K562 (cell line): ENCODE measurements at regions not wholly inside any gene's neighbourhood (a gene's known extent, or its start where the extent isn't known, plus 50 kb on each side); places are given as distances from the start of the nearest gene placed in this dataset.
A peak's percentile ranks its signal among the peaks of the same experiment; 100 is the strongest.

Experiments
- ARHGAP35 ChIP-seq: fragments of 450-650 bp; IDR thresholded peaks from 2 replicates; pipeline ENCODE4 v1.6.1; 2018; ENCODE audit not compliant: partially characterized antibody
- ATF7 ChIP-seq: fragments of 450-650 bp; IDR thresholded peaks from 2 replicates; pipeline ENCODE4 v1.7.1; 2014; ENCODE audit warnings: mild to moderate bottlenecking, moderate library complexity
- EZH2 ChIP-seq: IDR thresholded peaks from 2 replicates; pipeline ENCODE4 v1.6.1; 2012; ENCODE audit warnings: low read depth, mild to moderate bottlenecking, inconsistent platforms, low read length, borderline replicate concordance
- FOXA3 ChIP-seq, 2 experiments: fragments of 450-650 bp in 1 of 2; sonication (generic) in 1 of 2; formaldehyde crosslinking; IDR thresholded peaks in 1 of 2; conservative IDR thresholded peaks in 1 of 2; 2 replicates each; pipeline versions ENCODE4 v1.4.0 to v1.8.0; 2020 to 2022; ENCODE audit warnings: mild to moderate bottlenecking in 2 of 2, missing genetic modification reagents in 1 of 2
- FOXM1 ChIP-seq, 2 experiments: fragments of 450-650 bp in 1 of 2; sonication (generic) in 1 of 2; formaldehyde crosslinking in 1 of 2; IDR thresholded peaks; 2 replicates each; pipeline versions ENCODE4 v1.6.1 to v1.9.0; 2017 to 2022; ENCODE audit warnings: low read depth in 2 of 2, mild to moderate bottlenecking in 2 of 2, missing genetic modification reagents in 1 of 2, moderate library complexity in 1 of 2
- GATAD2B ChIP-seq: fragments of 450-650 bp; IDR thresholded peaks from 2 replicates; pipeline ENCODE4 v1.6.1; 2017; ENCODE audit warnings: mild to moderate bottlenecking, borderline replicate concordance
- HEY1 ChIP-seq: fragments of 250-450 bp; sonication (Bioruptor Pico); IDR thresholded peaks from 2 replicates; pipeline ENCODE4 v1.5.0; 2020; ENCODE audit warnings: mild to moderate bottlenecking, moderate library complexity, borderline replicate concordance
- IRF1 ChIP-seq: sonication (generic); formaldehyde crosslinking; IDR thresholded peaks from 2 replicates; pipeline ENCODE4 v1.8.0; 2022; ENCODE audit warnings: missing genetic modification reagents, mild to moderate bottlenecking, borderline replicate concordance
- KAT2B ChIP-seq: IDR thresholded peaks from one replicate; pipeline ENCODE4 v1.6.1; 2012; ENCODE audit warnings: low read depth, mild to moderate bottlenecking, control low read depth, inconsistent platforms, low read length, moderate library complexity
- MIER1 ChIP-seq: fragments of 450-650 bp; IDR thresholded peaks from 2 replicates; pipeline ENCODE4 v1.6.1; 2016; ENCODE audit warnings: antibody characterized with exemption, mild to moderate bottlenecking, low read depth
- MYC ChIP-seq, 2 experiments: fragments of 250-450 bp in 1 of 2; sonication (Bioruptor Pico) in 1 of 2; IDR thresholded peaks; 2 replicates each; pipeline versions ENCODE4 v1.5.1 to v1.6.1; 2012 to 2021; ENCODE audit warnings: low read depth in 2 of 2, borderline replicate concordance in 1 of 2, improper control_type of control experiment in 1 of 2, low read length in 1 of 2, mild to moderate bottlenecking in 1 of 2, moderate library complexity in 1 of 2
- NR2C1 ChIP-seq, 2 experiments: fragments of 450-650 bp; IDR thresholded peaks; 2 replicates each; pipeline ENCODE4 v1.6.1; 2017; ENCODE audit warnings: mild to moderate bottlenecking in 2 of 2, antibody characterized with exemption in 1 of 2, inconsistent platforms in 1 of 2, missing compliant biosample characterization in 1 of 2, missing genetic modification characterization in 1 of 2
- RBM22 ChIP-seq: fragments of 200-400 bp; formaldehyde crosslinking; IDR thresholded peaks from 2 replicates; pipeline ENCODE4 v1.6.1; 2018; ENCODE audit warnings: low read length, low read depth; ENCODE audit not compliant: poor library complexity, severe bottlenecking
- SAFB2 ChIP-seq: fragments of 200-400 bp; formaldehyde crosslinking; IDR thresholded peaks from 2 replicates; pipeline ENCODE4 v1.6.1; 2018; ENCODE audit warnings: borderline replicate concordance, low read length, low read depth, moderate library complexity; ENCODE audit not compliant: severe bottlenecking
- SETDB1 ChIP-seq: IDR thresholded peaks from one replicate; pipeline ENCODE4 v1.6.1; 2012; ENCODE audit warnings: low read length, control low read depth, inconsistent platforms
- SRF ChIP-seq, 2 experiments: fragments of 250-450, 450-650 bp in 1 of 2; sonication (Bioruptor Pico) in 1 of 2; sonication (generic) in 1 of 2; formaldehyde crosslinking; IDR thresholded peaks; 2 replicates each; pipeline versions ENCODE4 v1.5.0 to v1.5.1; 2020 to 2022; ENCODE audit warnings: mild to moderate bottlenecking in 1 of 2, missing genetic modification reagents in 1 of 2
- SRSF3 ChIP-seq: fragments of 200-400 bp; formaldehyde crosslinking; IDR thresholded peaks from 2 replicates; pipeline ENCODE4 v1.6.1; 2016; ENCODE audit warnings: mild to moderate bottlenecking, low read length, moderate library complexity; ENCODE audit not compliant: insufficient read depth
- TEAD4 ChIP-seq, 2 experiments: sonication (generic) in 1 of 2; formaldehyde crosslinking in 1 of 2; IDR thresholded peaks; 2 replicates each; pipeline versions ENCODE4 v1.6.1 to v1.8.0; 2012 to 2022; ENCODE audit warnings: borderline replicate concordance in 1 of 2, inconsistent platforms in 1 of 2, low read length in 1 of 2, mild to moderate bottlenecking in 1 of 2, missing genetic modification reagents in 1 of 2
- ZBED1 ChIP-seq: IDR thresholded peaks from 2 replicates; pipeline ENCODE4 v1.6.1; 2014
- ZC3H4 ChIP-seq: sonication (generic); formaldehyde crosslinking; IDR thresholded peaks from 2 replicates; pipeline ENCODE4 v1.9.0; 2021; ENCODE audit warnings: missing genetic modification reagents, borderline replicate concordance
- ZNF347 ChIP-seq: fragments of 450-650 bp; formaldehyde crosslinking; IDR thresholded peaks from 2 replicates; pipeline ENCODE4 v1.4.0; 2020; ENCODE audit warnings: low read depth, mild to moderate bottlenecking, moderate library complexity
- ZNF584 ChIP-seq: fragments of 200-800 bp; sonication (Bioruptor generic); IDR thresholded peaks from 2 replicates; pipeline ENCODE4 v1.6.1; 2016; ENCODE audit warnings: low read depth, mild to moderate bottlenecking, missing genetic modification characterization, missing compliant biosample characterization
- ZNF717 ChIP-seq: fragments of 250-450 bp; sonication (Bioruptor Pico); IDR thresholded peaks from 2 replicates; pipeline ENCODE4 v1.5.0; 2021

- TF ChIP-seq IRF1 (no peak), KAT2B (no peak), ZNF717 (CRISPR knock-in tag) (no peak), SAFB2 (no peak), MIER1 (no peak), TEAD4 (IDR thresholded peaks at IDR 0.05; ENCODE audit: low read length) (peak; percentile 78), TEAD4 (CRISPR knock-in tag; IDR thresholded peaks at IDR 0.05; ENCODE audit: borderline replicate concordance) (peak; percentile 91), NR2C1 (IDR thresholded peaks at IDR 0.05) (peak; percentile 48; the same call in 1 of the 2 replicates), NR2C1 (tag; IDR thresholded peaks at IDR 0.05) (no peak; the same call in 1 of the 2 replicates), FOXA3 (CRISPR knock-in tag; conservative IDR thresholded peaks at IDR 0.05 in 1 of 2, IDR thresholded peaks at IDR 0.05 in 1 of 2) (no peak), SETDB1 (no peak), RBM22 (peak; percentile 44), ZBED1 (no peak), MYC (IDR thresholded peaks at IDR 0.05; ENCODE audit: low read depth, low read length) (peak; percentile 96), MYC (CRISPR knock-in tag; IDR thresholded peaks at IDR 0.05; ENCODE audit: borderline replicate concordance, low read depth) (no peak), ZNF347 (CRISPR knock-in tag) (no peak), GATAD2B (peak; percentile 93), ATF7 (peak; percentile 96), ARHGAP35 (no peak), SRF (CRISPR knock-in tag; IDR thresholded peaks at IDR 0.05) (0 out of 4 replicates have a peak, but pooled peaks of 1 of the 2 experiments have one; percentile 26), EZH2 (no peak), ZNF584 (CRISPR knock-in tag) (no peak), FOXM1 (IDR thresholded peaks at IDR 0.05; ENCODE audit: low read depth) (no peak), FOXM1 (CRISPR knock-in tag; IDR thresholded peaks at IDR 0.05; ENCODE audit: low read depth) (peak; percentile 80; the same call in 1 of the 2 replicates), SRSF3 (0 out of 2 replicates have a peak, but pooled peaks have one; percentile 55), HEY1 (CRISPR knock-in tag) (no peak), ZC3H4 (CRISPR knock-in tag) (no peak)
Measured at GRCh38 chr9:94166236-94166975, 82.1 kb downstream of the PTPDC1 start (continued).
